Transverse colon (tissue), 4 donors: ENCODE measurements at regions not wholly inside any gene's neighbourhood (a gene's known extent, or its start where the extent isn't known, plus 50 kb on each side); places are given as distances from the start of the nearest gene placed in this dataset.

Source experiments
- EP300 ChIP-seq: sonication (generic); formaldehyde crosslinking; IDR thresholded peaks from one replicate; pipeline ENCODE4 v1.6.1; 2017; ENCODE audit warnings: antibody characterized with exemption, low read depth
- POLR2A ChIP-seq: fragments of 450-650 bp; IDR thresholded peaks from one replicate; pipeline ENCODE4 v1.6.1; 2016; ENCODE audit warnings: antibody characterized with exemption, mild to moderate bottlenecking, moderate library complexity
- POLR2AphosphoS5 ChIP-seq, 3 donors: sonication (generic); formaldehyde crosslinking; IDR thresholded peaks; one replicate each; pipeline ENCODE4 v1.6.1; 2016; ENCODE audit warnings: antibody characterized with exemption in 3 of 3
- TF ChIP-seq, protein P1 (sequence below), 5 experiments: fragments of 200-600 bp in 3 of 5; fragments of 450-650 bp in 2 of 5; sonication (generic) in 3 of 5; IDR thresholded peaks; 1 replicate in 2 of 5; 2 replicates in 3 of 5; pipeline ENCODE4 v1.5.1; 2016 to 2017; ENCODE audit warnings: antibody characterized with exemption in 5 of 5, inconsistent platforms in 3 of 5, mild to moderate bottlenecking in 2 of 5, moderate library complexity in 1 of 5

DNA sequence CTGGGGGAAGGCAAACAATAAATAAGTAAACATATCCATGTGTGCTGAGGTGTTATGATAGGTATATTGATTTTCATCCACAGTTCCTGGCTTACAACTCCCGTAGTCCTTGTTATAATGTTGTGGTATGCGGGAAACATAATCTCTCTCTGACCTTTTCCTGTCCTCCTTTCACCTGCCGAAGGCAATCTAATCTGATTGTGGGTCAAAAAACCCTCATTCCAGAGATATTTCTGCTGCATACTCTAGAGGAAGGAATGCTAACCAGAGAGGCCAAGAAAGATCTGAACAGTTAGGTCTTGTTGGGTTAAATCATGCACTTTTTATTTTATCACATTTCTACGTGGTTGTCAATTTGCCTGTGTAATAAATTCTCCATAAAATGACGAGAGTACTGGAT lies 383.6 kb upstream of the SEMA6D start:
- TF ChIP-seq, protein P1, sequence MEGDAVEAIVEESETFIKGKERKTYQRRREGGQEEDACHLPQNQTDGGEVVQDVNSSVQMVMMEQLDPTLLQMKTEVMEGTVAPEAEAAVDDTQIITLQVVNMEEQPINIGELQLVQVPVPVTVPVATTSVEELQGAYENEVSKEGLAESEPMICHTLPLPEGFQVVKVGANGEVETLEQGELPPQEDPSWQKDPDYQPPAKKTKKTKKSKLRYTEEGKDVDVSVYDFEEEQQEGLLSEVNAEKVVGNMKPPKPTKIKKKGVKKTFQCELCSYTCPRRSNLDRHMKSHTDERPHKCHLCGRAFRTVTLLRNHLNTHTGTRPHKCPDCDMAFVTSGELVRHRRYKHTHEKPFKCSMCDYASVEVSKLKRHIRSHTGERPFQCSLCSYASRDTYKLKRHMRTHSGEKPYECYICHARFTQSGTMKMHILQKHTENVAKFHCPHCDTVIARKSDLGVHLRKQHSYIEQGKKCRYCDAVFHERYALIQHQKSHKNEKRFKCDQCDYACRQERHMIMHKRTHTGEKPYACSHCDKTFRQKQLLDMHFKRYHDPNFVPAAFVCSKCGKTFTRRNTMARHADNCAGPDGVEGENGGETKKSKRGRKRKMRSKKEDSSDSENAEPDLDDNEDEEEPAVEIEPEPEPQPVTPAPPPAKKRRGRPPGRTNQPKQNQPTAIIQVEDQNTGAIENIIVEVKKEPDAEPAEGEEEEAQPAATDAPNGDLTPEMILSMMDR (IDR thresholded peaks at IDR 0.05): no peak
- TF ChIP-seq POLR2A (no peak), POLR2AphosphoS5 (IDR thresholded peaks at IDR 0.05) (no peak), EP300 (no peak)
